A673 (cell line): ENCODE measurements at regions not wholly inside any gene's neighbourhood (a gene's known extent, or its start where the extent isn't known, plus 50 kb on each side); places are given as distances from the start of the nearest gene placed in this dataset.

ENCODE experiments used
- EZH2 ChIP-seq: fragments of 200-600 bp; sonication (generic); IDR thresholded peaks from 2 replicates; pipeline ENCODE4 v1.6.1; 2017; ENCODE audit warnings: borderline replicate concordance, low read depth, mild to moderate bottlenecking, mixed read lengths, antibody characterized with exemption, low read length; ENCODE audit not compliant: poor library complexity, severe bottlenecking
- TF ChIP-seq, protein P1 (sequence below): fragments of 300-800, 200-600 bp; sonication (generic); conservative IDR thresholded peaks from 2 replicates; pipeline ENCODE4 v1.5.1; 2017; ENCODE audit warnings: low read depth, mild to moderate bottlenecking, antibody characterized with exemption, low read length, moderate library complexity, mixed read lengths

DNA sequence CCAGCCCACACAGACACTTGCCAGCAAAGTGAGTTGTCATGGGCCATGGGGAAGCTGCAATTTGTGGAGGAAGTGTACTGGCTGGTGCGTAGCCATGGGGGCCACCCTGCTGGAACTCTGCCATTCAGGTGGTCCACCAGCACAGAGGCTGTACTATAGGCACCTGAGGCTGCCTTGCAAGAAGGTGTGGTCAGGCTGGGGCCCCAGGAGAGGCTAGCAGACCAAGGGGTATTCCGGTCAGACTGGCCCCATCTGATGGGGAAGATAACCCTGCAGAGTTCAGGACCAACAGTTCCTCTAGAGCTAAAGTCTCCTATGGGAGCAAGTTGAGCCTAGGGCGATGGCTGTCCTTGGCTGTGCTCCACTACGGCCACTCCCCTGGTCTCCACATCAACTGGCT, 136.1 kb downstream of the DCAF12L2 start:
- TF ChIP-seq EZH2 = no peak
- TF ChIP-seq, protein P1, sequence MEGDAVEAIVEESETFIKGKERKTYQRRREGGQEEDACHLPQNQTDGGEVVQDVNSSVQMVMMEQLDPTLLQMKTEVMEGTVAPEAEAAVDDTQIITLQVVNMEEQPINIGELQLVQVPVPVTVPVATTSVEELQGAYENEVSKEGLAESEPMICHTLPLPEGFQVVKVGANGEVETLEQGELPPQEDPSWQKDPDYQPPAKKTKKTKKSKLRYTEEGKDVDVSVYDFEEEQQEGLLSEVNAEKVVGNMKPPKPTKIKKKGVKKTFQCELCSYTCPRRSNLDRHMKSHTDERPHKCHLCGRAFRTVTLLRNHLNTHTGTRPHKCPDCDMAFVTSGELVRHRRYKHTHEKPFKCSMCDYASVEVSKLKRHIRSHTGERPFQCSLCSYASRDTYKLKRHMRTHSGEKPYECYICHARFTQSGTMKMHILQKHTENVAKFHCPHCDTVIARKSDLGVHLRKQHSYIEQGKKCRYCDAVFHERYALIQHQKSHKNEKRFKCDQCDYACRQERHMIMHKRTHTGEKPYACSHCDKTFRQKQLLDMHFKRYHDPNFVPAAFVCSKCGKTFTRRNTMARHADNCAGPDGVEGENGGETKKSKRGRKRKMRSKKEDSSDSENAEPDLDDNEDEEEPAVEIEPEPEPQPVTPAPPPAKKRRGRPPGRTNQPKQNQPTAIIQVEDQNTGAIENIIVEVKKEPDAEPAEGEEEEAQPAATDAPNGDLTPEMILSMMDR = no peak
